H1 (cell line): ENCODE measurements at regions not wholly inside any gene's neighbourhood (a gene's known extent, or its start where the extent isn't known, plus 50 kb on each side); places are given as distances from the start of the nearest gene placed in this dataset.

Source experiments
- CTCF ChIA-PET: fragments of 300-600 bp; sonication (Branson Sonifier 250); formaldehyde crosslinking; loops from one replicate; lab custom pipeline; 2021; ENCODE audit not compliant: partially characterized antibody; lab: Charles Lee
- POLR2A ChIA-PET: fragments of 300-600 bp; sonication (Branson Sonifier 250); formaldehyde crosslinking; loops from one replicate; lab custom pipeline; 2021; ENCODE audit warnings: inconsistent platforms; ENCODE audit not compliant: partially characterized antibody; lab: Charles Lee
- DNase-seq, 2 experiments: peaks; one replicate each; pipeline versions ENCODE4 v3.0.0 to v3.0.0-alpha.2; 2010 to 2022; ENCODE audit warnings: low spot score in 2 of 2, low read depth in 1 of 2, mixed read lengths in 1 of 2
- FAIRE-seq: peaks from 2 replicates; lab custom pipeline; 2011; peaks lifted over from hg19 to GRCh38; lab: Jason Lieb, UNC
- H2AFZ ChIP-seq: 2 replicates; pipeline ENCODE4 v1.8.1; 2012; ENCODE audit warnings: low read length, inconsistent platforms
- H2AK5ac ChIP-seq: 2 replicates; pipeline ENCODE4 v1.6.1; 2013; ENCODE audit warnings: low read depth, low read length
- H2BK120ac ChIP-seq: replicated peaks from 2 replicates; pipeline ENCODE3; 2013; ENCODE audit warnings: low read depth, low read length, inconsistent platforms
- H2BK12ac ChIP-seq: 2 replicates; pipeline ENCODE4 v1.6.1; 2013; ENCODE audit warnings: low read depth, low read length
- H2BK15ac ChIP-seq: 2 replicates; pipeline ENCODE4 v1.6.1; 2013; ENCODE audit warnings: low read length
- H2BK20ac ChIP-seq: 2 replicates; pipeline ENCODE4 v1.6.1; 2013; ENCODE audit warnings: low read length
- H2BK5ac ChIP-seq: 2 replicates; pipeline ENCODE4 v1.6.1; 2013; ENCODE audit warnings: low read depth, low read length
- H3K14ac ChIP-seq: 2 replicates; pipeline ENCODE4 v1.6.1; 2013; ENCODE audit warnings: inconsistent platforms; ENCODE audit not compliant: insufficient read length
- H3K18ac ChIP-seq: 2 replicates; pipeline ENCODE4 v1.6.1; 2013; ENCODE audit warnings: low read length; ENCODE audit errors: extremely low read depth
- H3K23ac ChIP-seq: 2 replicates; pipeline ENCODE4 v1.6.1; 2013; ENCODE audit warnings: inconsistent platforms; ENCODE audit not compliant: insufficient read length
- H3K23me2 ChIP-seq: 2 replicates; pipeline ENCODE4 v1.6.1; 2013; ENCODE audit warnings: low read depth, low read length
- H3K27ac ChIP-seq: 2 replicates; pipeline ENCODE4 v1.6.1; 2011; ENCODE audit warnings: low read depth, low read length, inconsistent platforms
- H3K27me3 ChIP-seq, 4 experiments: replicated peaks in 1 of 4; 1 replicate in 1 of 4; 2 replicates in 3 of 4; pipeline versions ENCODE4 v1.6.1 to v1.8.1; 2011 to 2013; ENCODE audit warnings: low read length in 3 of 4, mild to moderate bottlenecking in 3 of 4, inconsistent platforms in 2 of 4, mixed read lengths in 2 of 4, moderate library complexity in 1 of 4; ENCODE audit not compliant: control insufficient read depth in 3 of 4, insufficient read depth in 3 of 4; ENCODE audit errors: extremely low read depth in 1 of 4
- H3K36me3 ChIP-seq, 4 experiments: 2 replicates each; pipeline versions ENCODE4 v1.6.1 to v1.8.1; 2011 to 2013; ENCODE audit warnings: mild to moderate bottlenecking in 4 of 4, low read length in 3 of 4, moderate library complexity in 2 of 4, control low read depth in 1 of 4, inconsistent platforms in 1 of 4; ENCODE audit not compliant: insufficient read depth in 4 of 4, control insufficient read depth in 2 of 4
- H3K4ac ChIP-seq: replicated peaks from 2 replicates; pipeline ENCODE3; 2013; ENCODE audit warnings: low read length, low read depth, mixed read lengths, inconsistent platforms; ENCODE audit not compliant: insufficient read length
- H3K4me1 ChIP-seq, 4 experiments: replicated peaks in 1 of 4; 1 replicate in 1 of 4; 2 replicates in 3 of 4; pipeline versions ENCODE4 v1.6.1 to v1.8.1; 2011 to 2013; ENCODE audit warnings: low read length in 3 of 4, inconsistent platforms in 2 of 4, mixed read lengths in 1 of 4; ENCODE audit not compliant: insufficient read depth in 4 of 4, control insufficient read depth in 3 of 4
- H3K4me2 ChIP-seq, 2 experiments: 2 replicates each; pipeline versions ENCODE4 v1.6.1 to v1.8.1; 2011 to 2013; ENCODE audit warnings: low read depth in 2 of 2, low read length in 2 of 2, control low read depth in 1 of 2, inconsistent platforms in 1 of 2, mild to moderate bottlenecking in 1 of 2; ENCODE audit not compliant: insufficient read depth in 1 of 2
- H3K4me3 ChIP-seq, 4 experiments: fragments of 200-600, 300-600 bp in 1 of 4; sonication (generic), shearing (Covaris generic), sonication (Bioruptor Twin) in 1 of 4; 2 replicates each; pipeline versions ENCODE4 v1.5.1 to v1.8.1; 2011 to 2016; ENCODE audit warnings: low read length in 4 of 4, low read depth in 3 of 4, control low read depth in 2 of 4, inconsistent platforms in 2 of 4, mild to moderate bottlenecking in 2 of 4, mixed read lengths in 1 of 4, moderate library complexity in 1 of 4; ENCODE audit not compliant: insufficient read depth in 2 of 4; ENCODE audit errors: extremely low read depth in 1 of 4
- H3K56ac ChIP-seq: replicated peaks from 2 replicates; pipeline ENCODE3; 2013; ENCODE audit warnings: low read depth, mild to moderate bottlenecking, mixed read lengths, low read length, inconsistent platforms; ENCODE audit not compliant: insufficient read length
- H3K79me1 ChIP-seq: 2 replicates; pipeline ENCODE4 v1.6.1; 2013; ENCODE audit warnings: low read depth, low read length, control low read depth
- H3K79me2 ChIP-seq, 2 experiments: 2 replicates each; pipeline versions ENCODE4 v1.6.1 to v1.8.1; 2012 to 2013; ENCODE audit warnings: low read length in 2 of 2, mild to moderate bottlenecking in 2 of 2, inconsistent platforms in 1 of 2; ENCODE audit not compliant: insufficient read depth in 2 of 2, control insufficient read depth in 1 of 2
- H3K9ac ChIP-seq, 4 experiments: replicated peaks in 1 of 4; 1 replicate in 1 of 4; 2 replicates in 3 of 4; pipeline versions ENCODE4 v1.6.1 to v1.8.1; 2011 to 2013; ENCODE audit warnings: low read depth in 3 of 4, low read length in 3 of 4, control low read depth in 2 of 4, mild to moderate bottlenecking in 2 of 4, moderate library complexity in 2 of 4, inconsistent platforms in 1 of 4; ENCODE audit errors: extremely low read depth in 1 of 4
- H3K9me3 ChIP-seq, 2 experiments: 2 replicates each; pipeline versions ENCODE4 v1.6.1 to v1.8.1; 2012 to 2013; ENCODE audit warnings: mild to moderate bottlenecking in 2 of 2, moderate library complexity in 2 of 2, control low read depth in 1 of 2, inconsistent platforms in 1 of 2, low read depth in 1 of 2, low read length in 1 of 2, mixed read lengths in 1 of 2; ENCODE audit not compliant: insufficient read depth in 2 of 2
- H4K20me1 ChIP-seq, 2 experiments: replicated peaks in 1 of 2; 2 replicates each; pipeline versions ENCODE3 to v1.8.1; 2011 to 2013; ENCODE audit warnings: inconsistent platforms in 2 of 2, low read length in 2 of 2, mild to moderate bottlenecking in 1 of 2; ENCODE audit not compliant: insufficient read depth in 2 of 2, control insufficient read depth in 1 of 2
- H4K5ac ChIP-seq: 2 replicates; pipeline ENCODE4 v1.6.1; 2013; ENCODE audit warnings: low read length, low read depth, mixed read lengths, inconsistent platforms; ENCODE audit not compliant: insufficient read length
- H4K8ac ChIP-seq: 2 replicates; pipeline ENCODE4 v1.8.0; 2013; ENCODE audit warnings: mild to moderate bottlenecking, moderate library complexity, low read length, inconsistent platforms; ENCODE audit not compliant: insufficient read depth; ENCODE audit errors: extremely low read depth
- H4K91ac ChIP-seq: replicated peaks from 2 replicates; pipeline ENCODE3; 2013; ENCODE audit warnings: low read length, mixed read lengths, inconsistent platforms; ENCODE audit not compliant: insufficient read length
- GTF2F1 ChIP-seq: IDR thresholded peaks from 2 replicates; pipeline ENCODE4 v1.6.1; 2012; ENCODE audit warnings: low read depth, low read length, improper control_type of control experiment, borderline replicate concordance
- JUN ChIP-seq: IDR thresholded peaks from 2 replicates; pipeline ENCODE4 v1.6.1; 2011; ENCODE audit warnings: low read depth, mild to moderate bottlenecking, improper control_type of control experiment, low read length
- NANOG ChIP-seq: IDR thresholded peaks from 2 replicates; pipeline ENCODE4 v1.6.1; 2011; ENCODE audit warnings: low read length, low read depth, mild to moderate bottlenecking, inconsistent platforms; ENCODE audit not compliant: insufficient read depth, poor library complexity, severe bottlenecking
- SIRT6 ChIP-seq: IDR thresholded peaks from one replicate; pipeline ENCODE4 v1.7.1; 2012; ENCODE audit warnings: low read length, inconsistent platforms
- SP4 ChIP-seq: IDR thresholded peaks from 2 replicates; pipeline ENCODE4 v1.6.1; 2012; ENCODE audit warnings: low read length, inconsistent platforms
- TAF7 ChIP-seq: optimal IDR thresholded peaks from 2 replicates; pipeline ENCODE3; 2011; ENCODE audit warnings: low read depth, mild to moderate bottlenecking, inconsistent platforms, low read length, moderate library complexity, borderline replicate concordance
- TBP ChIP-seq: IDR thresholded peaks from 2 replicates; pipeline ENCODE4 v1.6.1; 2011; ENCODE audit warnings: low read depth, low read length, improper control_type of control experiment
- WGBS, 2 experiments: shearing (Covaris generic) in 1 of 2; methylation state at CpG; one replicate each; pipeline versions ENCODE4 v1.1.6 to v1.1.7; 2013 to 2015; ENCODE audit warnings: low lambda C conversion rate in 2 of 2, mixed read lengths in 2 of 2, inconsistent platforms in 1 of 2, low coverage in 1 of 2, missing lambda C conversion rate in 1 of 2; ENCODE audit not compliant: insufficient replicate concordance in 2 of 2, insufficient coverage in 1 of 2, insufficient read length in 1 of 2; ENCODE audit errors: extremely low coverage in 1 of 2, missing lambda C conversion rate in 1 of 2; 5-methylcytosine and 5-hydroxymethylcytosine counted together
- TF ChIP-seq, protein P1 (sequence below): IDR thresholded peaks from 2 replicates; pipeline ENCODE4 v1.6.1; 2012; ENCODE audit warnings: low read length, inconsistent platforms
- TF ChIP-seq, protein P2 (sequence below), 3 experiments: IDR thresholded peaks; 1 replicate in 2 of 3; 2 replicates in 1 of 3; pipeline versions ENCODE4 v1.5.1 to v1.6.1; 2011; ENCODE audit warnings: low read length in 3 of 3, mild to moderate bottlenecking in 3 of 3, inconsistent platforms in 2 of 3, low read depth in 1 of 3, moderate library complexity in 1 of 3; ENCODE audit not compliant: insufficient read depth in 1 of 3; ENCODE audit errors: control extremely low read depth in 1 of 3

DNA sequence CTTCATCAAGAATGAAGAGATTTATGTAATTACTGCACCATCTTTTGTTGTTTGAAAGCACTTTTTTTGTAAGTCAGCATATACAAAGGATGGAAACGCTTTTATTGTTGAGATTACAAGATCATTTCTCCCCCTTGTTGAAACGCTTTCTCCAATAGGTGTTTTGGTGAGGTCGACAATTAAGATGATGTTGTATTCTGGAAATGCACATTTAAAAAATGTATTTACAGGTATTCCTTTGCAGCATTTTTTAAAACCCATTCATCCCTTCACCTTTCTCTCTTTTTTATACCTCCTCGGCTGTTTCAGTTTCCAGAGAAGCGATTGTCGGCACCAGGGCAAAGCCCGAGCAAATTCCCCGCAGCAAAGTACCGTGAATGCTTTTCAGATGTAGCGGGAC is 499.9 kb downstream of the VRK1 start:
- H3K9me3 ChIP-seq = no peaks in the 10 kb centered on the region
- no peak overlapping the region for H2BK12ac ChIP-seq
- no peak overlapping the region for H4K91ac ChIP-seq
- H3K79me2 ChIP-seq = no peaks in the 10 kb centered on the region
- no peak overlapping the region for H3K23ac ChIP-seq
- no peak overlapping the region for H2AFZ ChIP-seq
- no peak overlapping the region for H3K4me3 ChIP-seq
- no peak overlapping the region for H3K4ac ChIP-seq
- H3K27me3 ChIP-seq = no peaks in the 10 kb centered on the region
- DNase-seq = no peak
- 86% methylated on average over 10 of the region's 10 CpGs; no CpG with 5 or more reads in 1 of the 2 experiments for WGBS, 2 experiments
- TF ChIP-seq JUN (no peak), SIRT6 (no peak), NANOG (no peak), GTF2F1 (no peak), TAF7 (no peak), TBP (no peak), SP4 (no peak)
- TF ChIP-seq, protein P1, sequence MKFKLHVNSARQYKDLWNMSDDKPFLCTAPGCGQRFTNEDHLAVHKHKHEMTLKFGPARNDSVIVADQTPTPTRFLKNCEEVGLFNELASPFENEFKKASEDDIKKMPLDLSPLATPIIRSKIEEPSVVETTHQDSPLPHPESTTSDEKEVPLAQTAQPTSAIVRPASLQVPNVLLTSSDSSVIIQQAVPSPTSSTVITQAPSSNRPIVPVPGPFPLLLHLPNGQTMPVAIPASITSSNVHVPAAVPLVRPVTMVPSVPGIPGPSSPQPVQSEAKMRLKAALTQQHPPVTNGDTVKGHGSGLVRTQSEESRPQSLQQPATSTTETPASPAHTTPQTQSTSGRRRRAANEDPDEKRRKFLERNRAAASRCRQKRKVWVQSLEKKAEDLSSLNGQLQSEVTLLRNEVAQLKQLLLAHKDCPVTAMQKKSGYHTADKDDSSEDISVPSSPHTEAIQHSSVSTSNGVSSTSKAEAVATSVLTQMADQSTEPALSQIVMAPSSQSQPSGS = no peak
- TF ChIP-seq, protein P2, sequence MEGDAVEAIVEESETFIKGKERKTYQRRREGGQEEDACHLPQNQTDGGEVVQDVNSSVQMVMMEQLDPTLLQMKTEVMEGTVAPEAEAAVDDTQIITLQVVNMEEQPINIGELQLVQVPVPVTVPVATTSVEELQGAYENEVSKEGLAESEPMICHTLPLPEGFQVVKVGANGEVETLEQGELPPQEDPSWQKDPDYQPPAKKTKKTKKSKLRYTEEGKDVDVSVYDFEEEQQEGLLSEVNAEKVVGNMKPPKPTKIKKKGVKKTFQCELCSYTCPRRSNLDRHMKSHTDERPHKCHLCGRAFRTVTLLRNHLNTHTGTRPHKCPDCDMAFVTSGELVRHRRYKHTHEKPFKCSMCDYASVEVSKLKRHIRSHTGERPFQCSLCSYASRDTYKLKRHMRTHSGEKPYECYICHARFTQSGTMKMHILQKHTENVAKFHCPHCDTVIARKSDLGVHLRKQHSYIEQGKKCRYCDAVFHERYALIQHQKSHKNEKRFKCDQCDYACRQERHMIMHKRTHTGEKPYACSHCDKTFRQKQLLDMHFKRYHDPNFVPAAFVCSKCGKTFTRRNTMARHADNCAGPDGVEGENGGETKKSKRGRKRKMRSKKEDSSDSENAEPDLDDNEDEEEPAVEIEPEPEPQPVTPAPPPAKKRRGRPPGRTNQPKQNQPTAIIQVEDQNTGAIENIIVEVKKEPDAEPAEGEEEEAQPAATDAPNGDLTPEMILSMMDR (IDR thresholded peaks at IDR 0.05; ENCODE audit: control extremely low read depth in 1 of 3, insufficient read depth in 1 of 3, low read depth in 1 of 3, low read length in 3 of 3) = no peak
- TF ChIP-seq, all 59 proteins: peak for 0
- H4K8ac ChIP-seq = no peak overlapping the region; the same call in 1 of the 2 replicates
- H3K56ac ChIP-seq = no peak overlapping the region
- no peaks in the 10 kb centered on the region for H4K20me1 ChIP-seq
- no peak overlapping the region for H2BK120ac ChIP-seq
- H3K4me2 ChIP-seq = no peak overlapping the region
- no peaks in the 10 kb centered on the region for H3K79me1 ChIP-seq
- POLR2A ChIA-PET = no interaction called here
- H3K23me2 ChIP-seq = no peaks in the 10 kb centered on the region
- no peak overlapping the region for H3K9ac ChIP-seq
- peaks cover 0 to 5% (median 0%) of the 10 kb centered on the region in 4 experiments; a peak in 1 of 7 replicates for H3K4me1 ChIP-seq
- H3K18ac ChIP-seq = no peak overlapping the region
- H2AK5ac ChIP-seq = no peak overlapping the region
- H2BK20ac ChIP-seq = no peak overlapping the region
- H3K36me3 ChIP-seq = no peaks in the 10 kb centered on the region
- H3K27ac ChIP-seq = no peak overlapping the region
- CTCF ChIA-PET = interaction anchor here (0.6 to 4.0 kb wide), 12 partner anchors 8 to 927 kb away, joined by 3 to 20 read pairs (median 4); no protein-coding TSS in a partner anchor
- H4K5ac ChIP-seq = no peak overlapping the region
- FAIRE-seq = no peak
- no peak overlapping the region for H3K14ac ChIP-seq
- H2BK5ac ChIP-seq = no peak overlapping the region
- no peak overlapping the region for H2BK15ac ChIP-seq
